CD4-positive, alpha-beta T cell treated with Interleukin-6 for 4 hours (primary cell): ENCODE measurements at regions not wholly inside any gene's neighbourhood (a gene's known extent, or its start where the extent isn't known, plus 50 kb on each side); places are given as distances from the start of the nearest gene placed in this dataset.

Experiments used
- DNase-seq: peaks from one replicate; pipeline ENCODE4 v3.0.0-alpha.2; 2020; ENCODE audit warnings: mixed read lengths

DNA sequence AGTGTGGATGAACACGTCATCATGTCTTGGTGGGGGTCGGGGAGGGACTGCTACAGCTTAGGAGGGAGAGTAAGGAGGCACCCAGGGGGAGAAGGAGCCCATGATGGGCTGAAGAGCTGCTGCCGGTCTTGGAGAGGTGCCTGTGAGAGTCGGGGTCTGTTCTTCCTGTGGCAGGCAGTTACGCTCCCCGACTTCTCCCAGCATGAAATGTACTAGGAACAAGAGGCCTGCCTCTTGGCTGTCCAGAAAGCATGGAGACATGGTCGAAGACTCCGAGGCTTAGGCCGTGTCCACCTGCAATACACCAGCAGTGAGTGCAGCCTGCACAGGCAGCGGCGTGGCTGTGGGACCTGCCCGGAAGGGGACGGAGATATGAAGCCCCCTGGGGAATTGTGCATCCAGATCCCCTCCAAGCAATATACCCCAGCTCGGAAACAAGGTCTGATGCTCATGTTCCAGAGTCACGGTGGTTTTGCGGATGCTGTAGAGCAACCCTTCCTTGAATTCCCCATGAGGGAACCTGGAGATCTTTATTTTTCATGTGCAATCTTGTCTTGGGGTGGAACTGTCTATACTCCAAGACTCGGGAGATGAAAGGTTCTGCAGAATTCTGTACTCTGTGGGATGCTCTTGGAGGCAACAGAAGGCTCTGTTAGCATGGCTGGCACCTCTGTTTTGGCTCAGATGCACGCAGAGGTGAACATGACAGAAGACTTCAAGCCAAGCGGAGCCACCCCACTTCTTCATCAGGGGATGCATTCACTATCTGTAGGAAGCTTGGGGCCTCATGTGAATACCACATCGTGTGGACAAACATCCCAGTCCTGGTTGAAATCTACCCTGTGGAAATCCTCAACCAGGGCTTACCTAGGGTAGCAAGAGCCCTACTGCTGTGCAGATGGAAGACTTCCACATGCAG, 374.9 kb upstream of the IRX4 start:
- DNase-seq, result no peak

DNA sequence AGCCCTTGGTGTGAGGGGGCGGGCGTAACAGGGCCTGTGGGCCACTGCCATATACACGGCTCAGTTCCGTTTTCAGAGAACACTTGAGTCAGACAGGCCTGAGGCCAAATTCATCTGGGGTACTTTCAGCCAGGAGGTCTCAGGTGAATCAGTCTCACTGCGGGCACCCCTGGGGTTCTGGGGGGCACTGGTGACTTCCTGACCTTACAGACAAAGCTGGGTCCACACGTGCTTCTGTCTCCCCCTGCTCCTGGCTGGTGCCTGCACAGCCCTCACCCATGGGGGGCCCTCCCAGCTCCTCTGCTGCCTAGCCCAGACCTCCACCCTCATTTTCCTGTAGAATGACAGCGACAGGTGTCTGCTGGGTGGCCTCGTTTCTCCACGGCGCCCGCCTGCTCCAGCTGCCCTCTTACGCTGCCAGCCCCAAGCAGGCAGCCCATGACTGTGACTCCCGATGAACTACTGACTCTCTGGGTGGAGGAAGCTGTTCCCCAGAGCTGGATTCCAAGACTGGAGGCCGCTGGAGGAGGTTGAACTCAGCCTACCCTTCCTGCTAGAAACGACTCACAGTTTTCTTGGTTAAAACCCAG, 374.1 kb upstream of the IRX4 start:
- no peak for DNase-seq

DNA sequence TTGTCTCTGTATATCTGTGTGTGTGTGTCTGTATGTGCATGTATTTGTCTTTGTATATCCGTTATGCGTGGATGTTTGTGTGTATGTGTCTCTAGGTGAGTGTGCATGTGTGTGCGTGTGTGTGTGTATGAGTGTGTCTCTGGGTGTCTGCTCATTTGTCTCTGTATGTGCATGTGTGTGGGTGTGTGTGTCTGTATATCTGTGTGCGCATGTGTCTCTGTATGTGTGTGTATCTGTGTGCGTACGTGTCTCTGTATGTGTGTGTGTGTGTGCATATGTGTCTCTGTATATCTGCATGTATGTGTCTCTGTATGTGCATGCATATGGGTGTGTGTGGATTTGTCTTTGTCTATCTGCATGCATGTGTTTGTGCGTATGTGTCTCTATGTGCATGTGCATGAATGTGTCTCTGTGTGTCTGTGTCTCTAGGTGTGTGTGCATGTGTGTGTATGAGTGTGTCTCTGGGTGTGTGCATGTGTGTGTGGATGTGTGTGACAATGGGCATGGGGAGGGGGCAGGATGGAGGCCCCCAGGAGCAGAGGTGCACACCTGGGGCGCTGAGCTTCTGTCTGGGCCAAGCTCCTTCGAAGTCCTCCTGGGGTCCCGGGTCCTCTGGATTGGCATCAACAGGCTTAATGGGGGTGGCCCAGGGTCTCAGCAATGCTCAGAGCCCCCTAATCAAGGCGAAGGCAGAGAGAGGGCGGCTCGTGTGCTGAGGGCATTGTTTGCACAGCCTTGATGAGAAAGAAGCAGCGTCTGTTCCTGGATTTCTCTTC, 373.4 kb upstream of the IRX4 start:
- no peak for DNase-seq

DNA sequence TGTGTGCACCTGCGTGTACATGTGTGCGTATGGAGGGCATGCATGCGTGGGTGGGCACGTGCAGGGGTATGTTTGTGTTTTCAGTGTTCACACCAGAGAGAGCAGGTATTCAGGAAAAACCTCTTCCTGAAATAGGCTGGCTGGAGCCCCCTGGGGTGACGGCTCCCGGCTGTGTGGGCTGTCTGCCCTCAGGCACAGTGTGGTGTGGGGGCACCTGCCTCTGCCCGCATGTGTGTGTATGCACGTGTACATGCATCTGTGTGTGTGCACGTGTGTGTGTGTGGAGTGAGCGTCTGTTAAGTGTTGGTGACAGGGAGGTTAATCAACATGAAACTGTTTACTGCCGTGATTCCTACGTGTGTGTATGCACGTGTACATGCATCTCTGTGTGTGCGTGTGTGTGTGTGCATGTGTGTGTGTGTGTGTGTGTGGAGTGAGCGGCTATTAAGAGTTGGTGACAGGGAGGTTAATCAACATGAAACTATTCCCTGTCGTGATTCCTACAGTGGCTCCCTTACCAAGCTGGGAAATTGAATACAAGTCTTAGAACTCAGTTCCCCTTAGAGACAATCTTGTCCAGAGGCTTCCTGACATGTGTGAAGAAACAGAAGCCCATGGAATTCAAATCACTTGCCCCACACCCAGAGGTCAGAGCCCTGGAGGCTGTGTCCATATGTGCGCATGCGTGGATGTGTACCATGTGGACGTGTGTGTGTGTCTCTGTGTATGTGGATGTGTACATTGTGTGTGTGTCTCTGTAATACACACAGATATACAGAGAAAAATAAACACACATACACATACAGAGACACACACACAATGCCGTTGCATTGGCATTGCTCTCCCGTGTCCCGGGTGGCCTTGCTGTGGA, 372.4 kb upstream of the IRX4 start:
- no peak for DNase-seq

DNA sequence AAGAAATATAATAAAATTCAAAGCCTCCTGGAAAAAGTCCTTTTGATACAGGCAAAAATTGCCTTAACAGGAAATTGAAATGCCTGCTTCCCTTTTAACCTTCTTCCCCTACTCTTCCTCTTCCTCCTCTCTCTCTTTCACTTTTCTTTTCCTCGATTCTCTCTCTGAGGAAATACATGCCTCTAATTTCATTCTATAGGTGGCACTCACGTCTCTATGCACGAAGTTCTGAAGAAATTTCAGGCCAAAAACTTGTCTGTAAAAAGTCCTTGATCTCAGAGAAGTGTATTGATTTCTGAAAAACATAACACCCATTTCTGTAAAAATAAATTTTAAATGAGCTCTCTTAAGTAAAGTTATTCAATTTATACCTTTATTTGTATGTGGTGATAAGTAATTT, 371.7 kb upstream of the IRX4 start:
- no peak for DNase-seq

DNA sequence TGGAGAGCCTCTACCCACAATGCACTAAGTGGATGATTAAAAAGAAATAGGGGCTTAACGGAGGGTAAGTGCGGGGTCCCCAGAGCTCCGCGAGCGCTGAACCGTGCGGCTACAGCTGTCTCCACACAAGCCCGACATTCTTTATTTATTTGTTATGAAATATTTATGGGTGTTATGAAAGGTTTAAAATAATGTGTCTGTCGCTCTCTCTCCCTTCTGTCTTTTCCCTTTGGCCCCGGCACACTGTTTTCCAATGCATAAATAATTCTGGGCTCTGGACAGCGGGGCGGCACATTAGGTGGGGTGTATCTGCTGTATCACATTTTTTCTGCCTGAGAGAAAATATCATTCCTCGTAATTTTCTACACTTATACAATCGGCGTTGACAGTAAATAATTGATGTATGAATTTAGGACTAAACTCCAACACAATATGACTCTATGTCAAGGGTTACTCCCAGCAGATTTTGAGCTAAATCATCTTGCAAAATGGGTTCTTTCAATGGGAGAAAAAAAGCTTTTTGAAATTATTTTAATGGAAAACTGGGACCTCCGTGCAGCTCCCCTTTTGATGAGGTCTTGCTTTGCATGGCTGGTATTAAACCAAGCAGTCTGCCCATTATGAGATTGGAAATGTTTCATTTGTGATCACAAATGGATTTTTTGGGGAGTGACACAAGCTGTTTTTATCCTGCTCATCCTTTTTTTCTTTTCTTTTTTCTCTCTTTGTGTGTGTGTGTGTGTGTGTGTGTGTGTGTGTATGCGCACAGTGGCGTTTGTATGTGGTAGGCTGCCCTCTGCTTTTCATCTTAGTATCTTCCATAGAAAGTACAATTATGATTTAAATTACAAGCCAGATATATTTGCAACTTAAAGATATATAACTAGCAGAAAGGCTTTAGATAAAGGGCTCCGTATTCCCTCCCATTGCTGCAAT, 370.6 kb upstream of the IRX4 start:
- DNase-seq, result no peak

DNA sequence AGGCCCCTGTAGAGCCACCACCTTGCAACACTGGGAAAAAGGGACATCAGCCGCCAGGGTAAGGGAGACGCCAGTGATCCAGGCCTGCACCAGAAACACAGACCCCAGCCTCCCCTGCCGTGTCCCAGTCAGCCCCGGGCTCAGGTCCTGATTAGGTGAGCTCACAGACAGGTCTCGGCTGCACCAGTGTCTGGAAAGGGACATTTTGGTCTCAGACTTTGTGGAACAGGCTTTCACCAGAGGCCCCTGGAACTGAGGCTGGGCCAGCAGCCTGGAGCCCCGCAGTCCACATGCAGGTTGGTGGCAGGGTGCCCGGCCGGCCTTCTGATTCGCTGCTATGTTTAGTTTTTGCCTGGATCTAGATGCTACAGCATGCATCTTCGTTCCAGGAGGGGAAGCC, 369.0 kb upstream of the IRX4 start:
- no peak for DNase-seq

DNA sequence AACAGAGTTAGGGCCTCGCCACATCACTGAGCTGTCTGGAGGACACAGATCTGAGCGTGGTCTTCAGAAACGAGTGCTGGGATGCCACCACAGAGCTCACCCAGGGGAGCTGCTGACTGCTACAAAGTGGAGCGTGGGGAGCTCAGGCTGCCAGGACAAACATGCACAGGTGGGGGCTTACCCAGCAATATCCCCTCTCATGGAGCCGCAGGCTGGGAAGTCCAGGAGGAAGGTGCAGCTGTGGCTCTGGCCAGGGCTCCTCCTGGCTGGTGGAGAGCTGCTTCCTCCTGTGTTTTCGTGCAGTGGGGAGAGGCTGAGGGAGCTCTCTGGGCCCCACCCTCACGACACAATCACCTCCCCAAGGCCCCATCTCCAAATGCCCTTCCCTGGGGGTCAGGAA, 368.6 kb upstream of the IRX4 start:
- no peak for DNase-seq

DNA sequence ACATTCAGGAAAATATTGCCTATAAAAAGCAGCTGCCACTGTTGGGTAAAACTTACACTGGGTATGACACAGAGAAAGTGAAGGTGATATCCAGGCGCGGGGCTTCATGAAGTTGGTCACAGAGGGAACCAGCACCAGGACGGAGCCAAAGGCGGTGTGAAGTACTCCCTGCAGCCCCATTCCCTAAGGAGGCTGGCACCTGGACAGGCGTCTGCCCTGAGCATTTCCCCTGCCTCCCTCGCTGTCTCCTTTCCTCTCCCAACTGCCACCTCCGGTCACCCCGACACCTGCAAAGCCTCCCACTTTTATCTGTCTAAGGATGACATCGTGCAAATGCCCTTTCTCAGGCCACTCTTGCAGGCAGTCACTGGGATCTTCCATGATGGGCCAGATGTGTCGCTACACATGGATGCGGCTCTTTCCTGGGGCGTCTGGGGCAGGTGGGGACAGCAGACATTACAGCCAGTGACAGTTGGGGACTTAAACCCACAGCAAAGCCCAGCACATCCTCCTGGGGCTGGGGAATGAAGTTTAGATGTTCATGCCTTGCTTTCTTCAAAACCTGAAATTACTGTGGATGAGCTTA, 367.7 kb upstream of the IRX4 start:
- no peak for DNase-seq

DNA sequence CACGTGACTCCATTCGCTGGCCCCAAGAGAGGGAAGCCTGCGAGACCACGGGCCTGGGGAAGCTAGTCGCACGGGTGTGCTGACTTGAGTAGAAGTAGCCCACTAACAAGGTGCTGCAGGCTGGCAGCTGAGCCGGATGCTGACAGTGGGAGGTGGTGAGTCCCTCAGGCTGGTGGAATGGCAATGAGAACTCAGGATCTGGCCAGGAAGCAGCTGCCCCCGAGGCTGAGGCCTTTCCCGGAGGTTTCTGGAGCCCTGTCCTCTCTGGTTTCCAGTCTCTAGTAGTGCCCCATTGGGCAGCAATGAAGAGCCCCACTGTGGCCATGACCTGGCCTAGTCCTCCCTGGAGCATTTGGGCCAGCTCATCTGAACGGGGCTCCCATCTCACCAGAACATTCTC, 366.7 kb upstream of the IRX4 start:
- DNase-seq, result no peak

DNA sequence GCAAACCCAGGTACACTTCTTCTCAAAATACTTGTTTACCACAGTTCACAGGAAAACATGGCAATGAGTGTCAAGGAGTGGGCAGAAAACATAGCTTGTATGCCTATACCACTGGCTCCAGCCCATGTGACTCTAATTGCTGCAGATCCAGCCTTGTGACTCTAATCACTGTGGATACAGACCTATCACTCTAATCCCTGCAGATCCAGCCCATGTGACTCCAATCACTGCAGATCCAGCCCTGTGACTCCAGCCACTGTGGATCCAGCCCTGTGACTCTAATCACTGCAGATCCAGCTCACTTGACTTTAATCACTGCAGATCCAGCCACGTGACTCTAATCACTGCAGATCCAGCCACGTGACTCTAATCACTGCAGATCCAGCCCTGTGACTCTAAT, 366.3 kb upstream of the IRX4 start:
- no peak for DNase-seq

DNA sequence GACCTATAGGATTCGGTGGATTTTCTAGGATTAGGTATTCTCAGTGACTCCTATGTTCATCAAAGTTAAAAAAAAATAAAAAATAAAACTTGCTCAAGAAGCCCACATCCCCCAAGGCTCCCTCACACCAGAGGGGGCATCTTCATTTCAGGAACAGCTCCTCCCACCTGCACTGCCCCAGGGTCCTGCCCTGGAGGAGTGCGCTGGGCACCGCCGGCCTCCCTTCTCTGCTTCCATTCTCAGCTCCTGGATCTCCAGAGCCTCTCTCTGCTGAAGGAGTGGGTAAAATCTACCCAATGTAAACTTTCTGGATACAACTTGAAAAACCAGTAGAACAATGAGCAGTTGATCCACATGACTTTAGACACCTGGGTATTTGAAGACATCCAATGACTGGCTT, 359.8 kb upstream of the IRX4 start:
- DNase-seq, result no peak

DNA sequence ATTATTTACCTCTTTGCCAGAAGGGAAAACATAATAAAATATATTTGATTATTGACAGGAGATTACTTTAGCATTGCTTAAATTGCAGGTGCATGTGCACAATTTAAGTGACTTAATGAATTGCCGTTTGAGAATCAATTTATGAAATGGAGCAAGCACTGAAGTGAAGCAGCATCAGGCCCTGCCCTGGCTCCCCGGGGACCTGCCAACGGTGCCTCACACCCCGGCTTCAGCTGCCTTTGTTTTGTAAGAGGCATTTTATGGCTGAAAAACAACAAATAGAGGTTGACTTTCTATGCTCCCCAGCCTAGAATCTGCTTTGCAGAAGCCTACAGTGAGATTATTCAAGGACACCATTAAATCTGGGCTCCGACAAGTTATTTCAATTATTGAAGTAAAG, 359.1 kb upstream of the IRX4 start:
- no peak for DNase-seq

DNA sequence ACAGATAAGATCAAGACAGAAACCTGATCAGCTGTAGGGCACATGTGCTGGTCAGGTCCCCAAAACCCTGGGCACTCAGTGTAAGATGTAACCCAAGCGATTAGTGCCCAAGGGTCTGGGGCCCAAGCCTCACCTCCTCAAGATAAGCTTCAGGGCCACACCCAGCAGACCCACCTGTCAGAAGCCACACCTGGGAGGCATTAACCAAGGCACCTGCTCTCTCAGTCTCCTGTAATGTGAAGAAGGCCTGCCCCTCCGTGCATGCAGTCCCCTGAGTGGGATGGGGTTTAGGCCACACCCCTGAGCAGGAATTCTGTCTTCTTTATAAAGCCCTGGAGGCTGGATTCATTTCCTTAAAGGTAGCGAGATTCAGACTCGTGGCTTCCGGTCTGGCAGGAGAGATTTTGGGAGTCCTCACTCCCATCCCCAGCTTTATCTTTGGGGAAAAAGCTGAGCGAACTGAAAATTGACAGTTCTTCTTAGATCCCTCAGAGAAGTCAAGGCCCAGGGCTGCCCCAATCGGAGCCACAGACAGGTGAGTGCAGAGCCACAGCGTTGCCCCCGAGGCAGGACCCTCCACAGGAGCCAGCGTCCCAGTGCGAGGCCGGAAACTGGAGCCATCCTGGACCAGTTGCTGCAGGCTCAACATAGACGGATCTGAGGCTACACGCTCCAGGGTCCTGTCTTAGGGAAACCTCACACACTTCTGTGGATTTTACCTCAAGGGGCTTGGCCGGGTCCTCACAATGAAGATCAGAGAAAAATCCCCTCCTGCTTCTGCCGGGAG, 357.6 kb upstream of the IRX4 start:
- no peak for DNase-seq

DNA sequence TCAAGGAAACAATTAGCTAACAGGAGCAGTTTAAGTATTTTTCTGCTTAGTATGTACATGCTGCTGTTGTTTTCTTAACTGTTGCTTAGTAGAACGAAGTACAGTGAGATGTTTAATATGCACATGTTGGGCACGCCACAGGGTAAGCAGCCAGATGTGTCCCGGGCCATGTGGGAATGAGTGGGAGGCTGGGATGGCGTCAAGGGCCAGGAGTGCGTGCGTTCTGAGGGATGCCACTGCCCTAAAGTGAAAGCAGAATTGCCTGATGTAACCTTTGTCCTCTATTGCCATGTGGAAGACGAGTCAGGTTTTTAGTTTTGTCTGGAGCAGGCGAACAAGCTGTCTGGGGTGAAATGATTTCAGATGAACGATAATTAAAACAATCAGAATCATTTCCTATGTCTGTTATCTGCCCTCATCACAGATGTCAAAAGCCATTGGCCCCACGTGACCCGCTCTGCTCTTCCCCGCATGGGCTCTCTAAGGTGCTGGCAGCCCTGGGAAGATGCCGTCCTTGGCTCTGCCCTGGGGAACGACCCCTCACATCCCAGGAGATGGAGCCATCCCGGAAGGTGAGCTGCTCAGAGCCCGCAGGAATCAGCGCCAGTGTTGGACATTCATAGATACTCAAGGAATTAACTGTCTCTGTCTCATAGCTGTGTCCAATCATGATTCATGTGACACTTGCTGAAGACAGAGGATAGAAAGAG, 356.6 kb upstream of the IRX4 start:
- DNase-seq, result no peak

DNA sequence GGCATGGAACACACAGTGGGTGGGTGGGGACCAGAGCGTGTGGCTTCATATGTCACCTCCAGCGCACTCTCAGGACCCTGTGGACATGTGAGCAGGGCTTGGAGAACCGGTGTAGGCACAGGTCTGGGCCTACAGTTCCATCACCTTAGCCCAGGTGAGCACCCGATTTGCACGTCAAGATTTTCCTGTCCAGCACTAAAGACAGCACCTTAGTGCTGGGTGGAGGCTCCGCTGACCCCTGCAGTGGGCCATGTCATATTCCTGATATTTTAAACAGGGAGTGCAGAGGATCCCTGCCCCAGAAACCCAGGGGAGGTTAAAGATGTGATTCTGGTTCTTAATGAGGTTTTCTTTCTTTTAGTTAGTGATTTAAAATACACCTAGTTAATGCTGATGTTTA, 356.0 kb upstream of the IRX4 start:
- DNase-seq, result no peak

DNA sequence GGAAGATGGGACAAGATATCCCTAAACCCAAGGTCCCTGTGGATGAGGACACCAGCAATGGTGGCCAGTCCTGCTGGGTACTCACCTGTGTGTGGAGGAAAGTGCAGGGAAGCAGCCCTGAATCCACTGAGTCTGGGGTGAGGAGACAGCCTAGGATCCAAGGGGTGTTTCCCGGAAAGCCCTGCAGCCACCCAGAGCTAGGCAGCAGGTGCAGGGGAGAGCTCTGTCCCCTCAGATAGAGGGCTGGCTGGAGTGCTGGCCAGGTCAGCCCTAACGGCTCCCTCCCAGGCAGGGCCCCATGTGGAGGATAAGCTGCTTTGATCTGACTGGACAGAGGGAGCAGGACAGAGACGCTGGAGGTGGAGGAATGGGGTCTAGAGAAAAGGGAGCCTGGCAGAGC, 344.7 kb upstream of the IRX4 start:
- DNase-seq, result no peak

DNA sequence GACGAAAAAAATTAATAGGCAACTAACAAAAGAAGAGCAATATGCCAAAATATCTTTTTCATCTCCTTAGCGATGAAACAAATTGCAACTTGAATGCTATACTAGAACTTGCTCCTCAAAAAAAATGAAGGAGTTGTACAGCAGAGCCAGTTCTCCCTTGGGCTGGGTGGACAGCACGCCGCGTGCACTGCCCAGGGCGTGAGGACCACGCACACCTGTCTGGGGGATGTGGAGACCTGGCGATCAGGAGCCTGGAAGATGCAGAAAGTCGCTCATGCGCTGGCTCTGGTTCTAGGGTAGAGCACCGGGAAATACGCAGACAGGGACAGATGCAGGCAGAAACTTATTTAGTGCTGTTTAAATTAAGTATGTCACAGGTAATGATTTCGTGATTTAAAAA, 342.0 kb upstream of the IRX4 start:
- no peak for DNase-seq

DNA sequence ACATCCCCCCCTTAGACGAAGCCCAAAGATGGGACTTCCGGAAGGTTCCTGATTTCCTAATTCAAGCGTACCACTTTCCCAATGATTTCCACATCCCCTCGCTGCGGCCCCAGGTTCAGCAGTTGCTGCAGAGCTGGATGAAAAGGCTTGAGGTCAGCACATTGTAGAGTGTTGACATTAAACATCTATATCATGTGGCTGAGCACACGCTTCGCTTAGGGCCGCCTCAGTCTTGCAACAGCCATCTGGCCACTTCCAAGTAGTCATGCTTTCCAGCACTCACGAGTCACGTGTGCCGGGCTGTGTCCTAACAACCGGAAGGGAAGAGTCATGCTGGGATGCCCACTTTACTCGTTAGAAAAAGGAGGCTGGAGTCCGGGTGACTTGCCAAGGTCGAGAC, 340.6 kb upstream of the IRX4 start:
- DNase-seq, result no peak
